NCI-H1930 (cell line): ENCODE measurements at regions not wholly inside any gene's neighbourhood (a gene's known extent, or its start where the extent isn't known, plus 50 kb on each side); places are given as distances from the start of the nearest gene placed in this dataset.
"Not testable (repeated sequence)": the region's sequence is repeated elsewhere in the genome, so short reads cannot be mapped to it uniquely, and the experiment has no call there.

Source experiments
- DNase-seq, 2 experiments: peaks; one replicate each; lab custom pipeline; 2025; lab: John Stamatoyannopoulos, UW

DNA sequence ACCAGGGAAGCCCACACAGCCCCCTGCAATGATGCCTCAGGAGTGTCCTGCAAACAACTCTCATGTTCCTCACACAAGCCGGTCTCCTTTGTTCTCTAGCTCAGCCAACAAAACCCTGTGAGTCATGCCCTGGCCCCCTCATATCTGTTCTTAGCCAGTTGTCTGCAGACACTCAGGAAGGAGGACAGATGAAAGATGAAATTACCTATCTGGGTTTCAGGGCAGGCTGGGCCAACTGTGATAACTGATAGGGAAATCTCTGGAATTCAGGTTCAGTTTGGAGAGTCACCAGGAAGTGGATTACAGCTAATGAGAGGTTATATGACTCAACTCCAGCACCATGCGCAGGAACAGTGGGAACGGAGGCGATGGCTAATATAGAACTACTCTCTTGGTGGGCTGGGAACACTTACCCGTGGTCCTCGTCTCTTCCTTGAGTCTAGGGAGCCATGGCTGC, 352.0 kb upstream of the ADAMTS9 start:
- no peak for DNase-seq

DNA sequence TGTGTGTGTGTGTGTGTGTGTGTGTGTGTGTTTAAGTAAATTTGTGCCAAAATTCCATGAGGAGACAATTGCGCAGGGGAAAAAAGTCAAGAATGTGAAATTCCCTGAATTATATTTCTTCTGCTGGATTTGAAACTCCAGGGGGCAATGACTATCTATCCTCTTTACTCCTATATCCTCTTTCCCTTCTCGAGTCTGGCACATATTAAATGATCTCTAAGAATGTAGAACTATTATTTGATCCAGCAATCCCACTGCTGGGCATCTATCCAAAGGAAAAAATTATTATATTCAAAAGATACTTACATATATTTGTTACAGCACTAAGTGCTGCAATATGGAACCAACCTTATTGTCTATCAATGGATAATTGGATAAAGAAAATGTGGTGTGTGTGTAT, 350.1 kb upstream of the ADAMTS9 start:
- no peak for DNase-seq

DNA sequence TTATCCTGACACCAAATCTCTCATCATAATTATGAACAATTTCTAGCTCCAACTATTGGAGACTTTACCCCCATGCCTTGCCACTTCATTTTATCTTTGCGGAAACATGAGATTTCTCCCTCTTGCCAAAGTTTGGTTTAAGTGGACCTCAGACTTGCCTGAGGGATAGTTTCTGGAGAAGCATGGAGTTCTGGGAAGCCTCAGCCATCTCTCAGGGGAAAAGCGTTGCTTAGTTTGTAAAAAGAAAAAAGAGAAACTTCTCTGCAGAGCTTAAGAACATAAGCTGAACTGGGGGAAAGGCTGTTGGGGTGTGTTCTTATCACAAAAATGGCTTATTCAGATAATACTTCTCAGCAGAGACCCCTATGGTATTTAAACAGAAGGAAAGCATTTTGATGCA, 347.4 kb upstream of the ADAMTS9 start:
- DNase-seq = no peak

DNA sequence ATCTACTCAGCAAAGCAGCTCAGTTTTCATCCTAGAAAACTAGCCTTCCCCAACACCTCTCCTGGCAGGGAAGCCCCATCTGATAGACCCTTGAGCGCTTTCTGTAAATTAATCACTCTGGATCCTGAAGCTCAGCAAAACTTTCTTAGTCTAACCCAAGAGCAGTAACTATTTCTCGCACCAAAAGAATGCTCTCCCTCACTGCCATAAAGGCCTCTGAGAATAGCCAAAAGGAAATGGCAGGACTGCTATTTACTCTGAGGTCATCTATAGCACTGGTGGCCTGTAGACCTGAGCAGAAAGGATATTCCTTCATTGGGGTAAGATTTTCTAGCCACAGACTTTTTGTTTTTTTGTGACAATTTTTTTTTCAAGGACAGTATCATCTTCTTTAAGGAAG, 345.8 kb upstream of the ADAMTS9 start:
- no peak for DNase-seq

DNA sequence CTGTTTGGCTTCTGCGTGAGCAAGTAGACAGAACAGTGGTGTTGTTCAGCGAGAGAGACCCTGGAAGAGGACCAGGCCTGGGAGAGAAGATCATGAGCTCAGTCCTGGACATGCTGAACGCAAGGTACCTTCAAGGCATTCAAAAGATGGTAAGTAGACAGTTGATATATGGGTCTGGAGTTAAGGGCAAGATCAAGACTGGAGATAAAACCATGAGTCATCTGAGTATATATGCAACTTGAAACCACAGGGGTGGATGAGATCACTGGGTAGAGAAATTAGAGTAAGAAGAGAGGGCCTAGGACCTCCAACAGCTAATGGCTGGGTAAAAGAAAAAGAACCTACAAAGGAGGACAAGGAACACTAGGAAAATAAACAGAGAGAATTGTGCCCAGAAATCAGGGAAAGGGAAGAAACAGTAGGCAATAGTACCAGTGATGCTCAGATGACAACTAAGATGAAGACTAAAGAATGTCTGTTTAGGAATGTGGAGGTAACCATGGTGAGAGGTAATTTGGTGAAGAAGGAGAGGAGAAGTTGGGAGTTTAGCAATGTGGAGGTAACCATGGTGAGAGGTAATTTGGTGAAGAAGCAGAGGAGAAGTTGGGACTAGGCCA, 343.2 kb upstream of the ADAMTS9 start:
- no peak for DNase-seq

DNA sequence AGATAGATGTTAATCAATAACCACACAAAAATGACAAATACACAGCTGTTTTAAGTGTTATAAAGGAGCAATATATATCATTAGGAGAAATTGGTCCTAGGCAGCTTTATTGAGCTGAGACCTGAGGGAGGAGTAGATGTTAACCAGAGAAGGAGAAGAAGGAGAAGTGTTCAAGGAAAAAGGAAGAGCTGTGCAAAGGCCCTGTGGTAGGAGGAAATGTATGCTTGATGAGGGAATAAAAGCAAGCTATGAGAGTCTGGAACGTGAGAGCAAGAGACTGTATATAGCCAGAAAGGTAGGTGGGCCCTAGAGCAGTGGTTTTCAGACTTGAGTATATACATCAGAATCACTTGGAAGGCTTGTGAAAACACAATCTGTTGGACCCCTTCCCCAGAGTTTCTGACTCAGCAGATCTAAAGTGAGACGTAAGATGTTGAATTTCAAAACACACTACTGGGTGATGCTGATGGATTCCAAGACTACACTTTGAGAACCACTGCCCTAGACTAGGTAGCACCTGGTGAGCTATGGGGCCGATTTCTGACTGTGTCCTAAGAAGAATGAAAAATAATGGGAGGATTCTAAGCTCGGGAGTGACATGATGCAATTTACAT, 342.3 kb upstream of the ADAMTS9 start:
- DNase-seq = no peak

DNA sequence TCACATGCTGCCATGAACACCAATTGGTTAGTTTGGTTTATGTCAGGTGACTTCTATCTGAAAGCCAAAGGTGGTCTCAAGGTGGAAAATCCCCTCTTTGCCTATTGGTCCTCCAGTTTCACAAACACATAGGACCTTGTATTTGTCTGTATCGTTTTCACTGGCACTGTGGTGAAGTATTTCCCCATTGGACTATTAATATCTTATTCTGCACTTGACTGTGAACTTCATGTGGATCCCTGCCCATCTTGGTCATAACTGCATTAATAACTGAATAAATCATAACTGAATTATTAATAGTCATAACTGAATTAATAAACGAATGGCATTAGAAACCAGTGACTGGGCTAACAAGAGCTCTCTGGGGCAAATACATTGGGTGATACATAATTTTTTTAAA, 341.3 kb upstream of the ADAMTS9 start:
- no peak for DNase-seq

DNA sequence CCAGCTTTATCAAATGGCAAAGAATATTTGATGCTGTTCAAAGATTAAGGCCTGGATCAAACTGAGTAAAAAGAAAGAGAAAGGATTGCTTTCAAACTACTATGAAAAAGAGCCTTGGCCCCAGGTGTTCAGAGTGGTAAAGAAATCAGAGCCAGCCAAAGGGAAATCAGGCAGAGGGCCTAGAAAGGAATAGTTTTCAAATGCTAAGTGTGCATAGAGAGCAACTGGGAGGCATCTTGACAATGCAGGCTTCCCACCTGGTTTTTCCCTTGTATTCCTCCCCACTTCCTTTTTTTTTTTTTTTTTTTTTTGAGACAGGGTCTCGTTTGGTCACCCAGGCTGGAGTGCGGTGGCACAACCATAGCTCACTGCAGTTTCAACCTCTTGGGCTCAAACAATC, 340.2 kb upstream of the ADAMTS9 start:
- no peak for DNase-seq

DNA sequence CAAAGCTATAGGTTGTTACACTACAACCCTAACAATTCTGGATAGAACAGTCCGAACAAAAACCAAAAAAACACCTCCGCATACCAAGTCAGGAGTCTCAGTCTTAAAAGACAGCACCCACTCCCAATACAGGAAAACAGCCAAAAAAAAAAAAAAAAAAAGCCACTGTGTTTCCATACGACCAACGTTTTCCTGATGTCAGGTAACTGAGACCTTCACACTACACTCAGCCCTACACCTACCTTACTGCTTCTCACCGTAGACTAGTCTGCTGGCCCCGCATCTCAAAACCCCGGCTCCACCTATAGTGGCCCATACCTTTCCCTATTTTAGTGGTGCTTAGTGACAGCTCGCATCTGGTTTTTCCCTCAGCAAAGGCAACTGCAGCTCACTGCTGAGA, 339.5 kb upstream of the ADAMTS9 start:
- no peak for DNase-seq

DNA sequence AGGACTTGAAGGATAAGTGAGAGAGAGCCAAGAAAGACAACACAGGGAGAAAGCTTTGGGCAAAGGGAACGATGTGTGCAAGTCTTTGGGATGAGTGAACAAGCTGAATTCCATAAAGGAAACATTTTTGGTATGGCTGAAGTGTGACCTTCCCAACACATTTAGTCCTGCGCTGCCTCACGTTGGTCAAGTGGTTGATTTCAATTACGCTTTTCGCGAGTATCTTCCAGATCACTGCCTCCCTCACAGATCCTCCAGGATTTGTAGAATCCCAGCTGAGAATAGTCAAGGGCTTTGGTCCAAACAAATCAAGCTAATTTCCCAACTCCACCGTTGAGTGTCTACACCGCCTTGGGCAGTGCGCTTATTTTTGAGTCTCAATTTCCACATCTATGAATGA, 338.4 kb upstream of the ADAMTS9 start:
- no peak for DNase-seq

DNA sequence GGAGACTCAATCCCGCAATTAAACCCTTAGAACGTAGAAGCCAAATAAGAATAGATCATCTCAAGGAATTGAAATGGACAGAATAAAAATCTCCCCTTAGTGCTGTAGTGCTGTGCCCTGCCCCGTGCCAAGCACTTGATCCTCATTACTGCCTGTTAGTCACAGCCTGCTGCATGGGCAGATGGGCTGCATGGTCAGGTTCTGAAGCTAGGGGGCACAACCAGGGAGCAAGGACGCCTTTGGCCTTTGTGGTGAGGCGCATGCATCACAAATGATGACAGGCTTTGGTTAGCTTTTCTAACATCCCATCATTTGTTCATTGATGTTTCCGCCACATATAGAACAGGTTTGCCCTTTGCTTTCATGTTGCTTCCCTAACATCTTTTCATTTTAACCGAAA, 336.3 kb upstream of the ADAMTS9 start:
- DNase-seq = no peak

DNA sequence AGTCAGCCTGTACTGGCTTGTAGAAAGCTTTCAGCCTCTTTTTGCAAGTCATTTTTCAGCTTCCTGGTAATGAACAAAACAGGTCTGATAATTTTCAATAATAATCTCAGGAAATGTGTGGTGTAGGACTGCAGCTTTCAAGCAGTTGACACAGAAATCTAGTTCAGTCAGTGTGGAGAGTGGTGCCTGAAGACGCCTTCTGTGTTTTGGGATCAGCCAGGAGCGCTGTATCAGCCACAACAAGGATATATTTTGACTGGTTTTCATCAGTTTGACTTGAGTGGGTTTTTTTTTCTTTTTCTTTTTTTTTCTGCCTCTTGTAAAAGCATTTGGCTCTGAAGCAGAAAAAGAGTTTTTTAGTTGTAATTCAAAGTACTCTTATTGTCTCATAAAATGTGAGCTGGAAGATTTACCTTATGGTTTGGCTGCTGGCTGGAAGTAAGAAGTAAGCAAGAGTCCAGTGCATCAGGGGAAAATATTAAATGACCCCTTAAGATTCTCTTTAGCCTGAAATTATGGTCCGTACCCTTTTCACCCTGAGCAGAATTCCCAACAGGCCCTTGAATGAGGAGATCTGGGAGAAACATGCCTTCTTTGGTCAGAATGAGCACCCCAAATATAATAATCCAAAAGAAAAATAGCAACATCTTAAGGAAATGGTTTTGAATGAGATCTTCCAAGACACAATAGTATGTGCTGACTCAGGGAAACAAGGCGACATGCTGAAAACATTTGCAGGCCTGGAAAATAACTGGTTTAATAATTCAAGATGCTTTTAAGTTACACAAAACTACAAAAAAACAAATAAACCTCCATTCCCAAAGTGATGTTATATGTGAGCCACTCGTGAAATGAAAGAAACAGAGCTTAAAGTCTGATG, 332.7 kb upstream of the ADAMTS9 start:
- DNase-seq = no peak

DNA sequence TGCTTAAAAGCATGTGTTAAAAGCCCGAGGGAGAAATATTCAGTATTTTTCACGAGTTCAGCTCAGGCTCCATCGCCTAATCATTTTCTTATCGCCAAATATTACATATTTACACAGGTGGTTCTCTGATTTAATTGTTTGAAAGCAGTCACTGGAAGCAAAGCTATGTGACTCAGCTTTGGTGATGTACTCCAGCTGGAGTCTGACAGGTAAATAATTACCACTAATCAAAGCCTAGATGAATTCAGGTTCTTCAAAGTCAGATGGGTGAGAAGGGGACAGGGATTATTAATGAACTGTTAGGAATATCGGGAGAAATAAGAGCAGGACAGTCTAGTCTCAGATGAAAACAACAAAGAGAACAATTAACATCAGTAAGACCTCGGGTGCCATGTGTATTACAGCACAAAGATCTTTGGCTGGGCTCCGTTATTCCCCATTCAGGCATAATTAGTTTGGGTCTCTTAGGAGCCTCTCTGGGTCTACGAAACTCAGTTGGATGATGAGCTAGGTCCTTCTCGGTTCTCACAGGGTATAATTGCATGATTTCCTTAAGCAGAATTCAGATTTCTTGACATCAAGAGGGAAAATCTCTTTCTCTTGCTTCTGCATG, 331.7 kb upstream of the ADAMTS9 start:
- no peak for DNase-seq

DNA sequence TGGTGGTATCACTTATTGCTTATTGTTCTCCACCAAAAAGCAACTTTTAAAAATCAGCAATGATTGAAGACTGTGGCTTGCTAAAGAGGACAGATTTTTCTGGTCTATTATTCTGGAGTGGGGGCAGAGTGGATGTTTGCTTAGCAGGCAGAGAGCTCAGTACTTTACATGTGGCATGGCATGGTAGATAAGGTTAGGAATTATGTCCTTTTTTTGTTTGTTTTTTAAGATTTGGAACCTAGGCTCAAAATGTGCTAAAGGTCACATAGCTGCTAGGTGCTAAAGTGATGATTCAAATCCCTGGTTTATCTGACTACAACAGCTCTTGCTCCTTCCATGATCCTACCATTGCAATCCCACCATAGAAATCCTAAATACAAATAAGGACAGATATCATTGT, 331.0 kb upstream of the ADAMTS9 start:
- DNase-seq = no peak

DNA sequence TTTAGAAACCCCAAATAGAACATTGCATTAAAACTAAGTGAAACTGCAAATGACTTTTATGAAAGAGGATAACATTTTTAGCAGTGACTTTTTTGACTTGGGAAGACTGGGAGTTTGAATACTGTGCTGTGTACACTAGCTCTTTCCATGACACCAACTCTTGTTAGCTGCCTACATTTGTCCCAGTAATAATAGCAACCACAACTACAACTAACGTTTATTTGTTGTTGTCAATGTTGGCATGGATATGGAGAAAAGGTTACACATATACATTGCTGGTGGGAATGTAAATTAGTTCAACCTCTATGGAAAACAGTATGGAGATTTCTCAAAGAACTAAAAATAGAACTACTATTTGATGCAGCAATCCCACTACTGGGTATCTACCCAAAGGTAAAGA, 329.6 kb upstream of the ADAMTS9 start:
- DNase-seq = no peak

DNA sequence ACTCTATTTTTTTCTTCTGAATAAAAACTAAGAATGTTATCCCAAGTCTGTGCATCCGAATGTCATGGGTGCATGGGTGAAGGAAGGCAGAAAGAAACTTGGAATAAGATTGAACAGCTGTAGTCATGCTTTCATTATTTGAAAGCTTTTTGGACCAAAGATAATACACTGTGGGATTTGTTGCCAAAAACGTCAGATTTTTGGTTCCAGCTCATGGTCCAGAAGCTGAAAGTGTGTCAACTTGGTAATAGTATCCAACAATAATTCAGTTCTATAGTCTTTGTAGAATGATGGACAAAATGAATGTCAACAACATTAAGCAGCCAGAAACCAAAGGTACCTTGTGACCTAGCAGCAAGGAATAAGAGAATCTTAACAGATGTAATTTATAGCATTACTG, 327.9 kb upstream of the ADAMTS9 start:
- no peak for DNase-seq

DNA sequence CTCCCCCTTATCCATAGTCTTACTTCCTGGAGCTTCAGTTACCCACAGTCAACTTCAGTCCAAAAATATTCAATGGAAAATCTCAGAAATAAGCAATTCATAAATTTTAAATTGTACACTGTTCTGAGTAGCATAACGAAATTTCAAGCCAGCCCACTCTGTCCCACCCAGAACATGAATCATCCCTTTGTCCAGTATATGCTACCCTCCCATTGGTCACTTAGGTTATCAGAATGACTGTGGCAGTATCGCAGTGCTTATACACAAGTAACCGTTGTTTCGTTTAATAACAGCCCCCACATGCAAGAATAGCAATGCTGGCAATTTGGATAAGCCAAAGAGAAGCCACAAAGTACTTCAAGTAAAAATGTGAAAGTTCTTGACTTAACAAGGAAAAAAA, 325.3 kb upstream of the ADAMTS9 start:
- no peak for DNase-seq

DNA sequence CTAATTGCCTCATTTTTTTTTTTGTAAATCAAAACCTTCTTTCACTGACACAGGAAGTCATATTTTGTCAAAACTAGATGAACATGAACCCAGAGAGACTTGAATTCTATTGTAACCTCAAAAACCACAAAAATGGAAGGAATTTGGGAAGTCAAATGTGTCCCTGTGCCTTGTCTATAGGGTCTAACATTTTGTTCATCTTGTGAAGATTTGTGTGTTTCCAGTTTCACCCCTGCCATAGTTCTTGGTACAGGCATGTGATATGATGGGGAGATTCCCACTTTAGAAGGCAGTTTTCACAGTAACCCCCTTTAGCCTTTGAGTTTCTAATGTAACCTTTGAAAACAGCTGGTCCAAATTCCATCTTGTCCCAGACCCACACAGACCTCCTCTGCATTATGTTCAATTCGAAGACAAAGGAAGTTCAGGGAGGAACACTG, 318.5 kb upstream of the ADAMTS9 start:
- no peak for DNase-seq

DNA sequence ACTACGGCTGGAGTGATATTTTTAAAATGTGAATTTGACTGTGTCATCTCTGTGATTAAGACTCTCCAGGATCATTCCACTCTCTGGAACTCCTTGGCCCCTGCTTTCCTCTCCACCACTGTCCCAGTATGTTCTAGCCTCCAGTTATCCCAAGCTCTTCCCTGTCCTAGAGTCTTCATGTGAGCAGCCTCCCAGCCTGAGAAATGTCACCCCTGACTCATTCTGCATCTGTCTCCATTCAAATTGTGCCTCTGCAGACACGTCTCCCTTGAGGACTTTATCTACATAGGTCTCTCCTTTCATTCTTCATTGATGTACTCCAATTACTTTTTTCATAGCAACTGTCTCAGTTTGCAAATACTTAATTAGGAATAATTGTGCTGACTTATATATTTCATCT, 317.7 kb upstream of the ADAMTS9 start:
- no peak for DNase-seq

DNA sequence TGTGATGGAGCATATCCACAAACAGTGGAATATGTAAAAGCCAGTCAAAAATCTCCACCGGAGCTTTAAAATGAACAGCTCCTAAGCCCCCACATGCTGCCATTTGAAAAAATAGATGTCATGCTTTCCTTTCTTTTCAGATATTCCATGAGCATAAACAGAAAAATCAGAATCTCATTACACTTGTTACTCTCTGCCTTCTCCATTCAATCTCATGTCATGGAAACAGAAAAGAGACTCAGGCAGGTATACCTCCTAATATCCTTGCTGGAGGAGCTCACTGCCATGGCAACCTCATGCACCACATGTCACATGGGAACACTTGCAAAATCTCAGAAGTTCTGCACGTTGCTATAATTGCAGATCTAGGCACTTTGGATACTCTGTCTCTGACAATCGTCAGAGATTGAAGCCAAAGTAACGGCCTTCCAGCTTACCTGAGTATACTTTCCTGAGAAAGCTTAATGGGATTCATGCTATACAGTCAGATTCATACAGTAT, 317.0 kb upstream of the ADAMTS9 start:
- no peak for DNase-seq

DNA sequence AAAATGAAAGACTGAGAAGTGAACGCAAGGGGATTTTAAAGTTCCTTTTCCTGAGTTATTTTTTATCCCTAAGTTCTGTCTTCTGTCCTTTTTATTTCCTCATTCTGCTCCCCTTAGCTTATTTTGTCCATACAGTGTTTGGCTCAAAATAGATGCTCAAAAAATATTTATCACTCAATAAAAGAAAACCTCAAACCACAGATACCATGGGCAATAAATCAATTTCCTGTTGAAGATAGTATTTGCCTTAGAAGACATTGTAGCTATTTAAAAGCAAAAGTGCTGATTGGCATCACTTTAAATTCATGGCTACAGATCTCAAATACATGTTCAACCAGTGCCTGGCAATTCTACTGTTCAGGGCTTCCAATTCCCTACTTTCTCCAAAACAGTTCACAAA, 316.5 kb upstream of the ADAMTS9 start:
- DNase-seq = no peak

DNA sequence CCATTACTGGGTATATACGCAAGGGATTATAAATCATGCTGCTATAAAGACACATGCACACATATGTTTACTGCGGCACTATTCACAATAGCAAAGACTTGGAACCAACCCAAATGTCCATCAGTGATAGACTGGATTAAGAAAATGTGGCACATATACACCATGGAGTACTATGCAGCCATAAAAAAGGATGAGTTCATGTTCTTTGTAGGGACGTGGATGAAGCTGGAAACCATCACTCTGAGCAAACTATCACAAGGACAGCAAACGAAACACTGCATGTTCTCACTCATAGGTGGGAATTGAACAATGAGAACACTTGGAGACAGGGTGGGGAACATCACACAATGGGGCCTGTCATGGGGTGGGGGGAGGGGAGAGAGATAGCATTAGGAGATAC, 313.3 kb upstream of the ADAMTS9 start:
- not testable (repeated sequence) for DNase-seq

DNA sequence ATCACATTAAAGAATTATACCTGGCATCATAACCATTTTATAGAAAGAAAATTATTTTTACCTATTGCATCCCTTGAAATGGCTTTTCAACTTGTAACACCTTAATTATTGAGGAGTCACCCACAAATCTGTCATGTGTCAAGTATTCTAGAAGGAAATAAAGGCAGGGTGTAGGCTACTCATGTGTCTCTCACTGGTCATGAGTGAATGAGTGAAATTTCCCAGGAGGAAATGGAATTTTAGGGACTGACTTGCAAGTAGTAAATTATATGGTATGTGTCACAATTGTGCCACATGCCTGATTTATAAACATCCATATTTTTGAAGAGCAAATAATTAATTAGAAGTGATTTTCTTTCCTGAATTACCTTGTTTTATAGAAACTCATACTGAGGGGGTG, 310.5 kb upstream of the ADAMTS9 start:
- no peak for DNase-seq
